HCT116 (cell line): ENCODE measurements at regions not wholly inside any gene's neighbourhood (a gene's known extent, or its start where the extent isn't known, plus 50 kb on each side); places are given as distances from the start of the nearest gene placed in this dataset.

Source experiments
- ATAC-seq: fragments of 200-7000 bp; cut with Tn5 transposase; 2 replicates; pipeline ENCODE4 v1.9.1; 2020; ENCODE audit warnings: mild to moderate bottlenecking, moderate library complexity
- BruUV-seq: library from RNA; stranded (reverse); fragments of 400-500 nt; replicated peaks from 2 replicates; lab custom pipeline; 2021; lab: Mats Ljungman, UMichigan
- CTCF ChIA-PET: fragments of 300-600 bp; sonication (Branson Sonifier 250); formaldehyde crosslinking; loops from one replicate; lab custom pipeline; 2021; ENCODE audit warnings: antibody characterized with exemption; lab: Charles Lee
- POLR2A ChIA-PET: fragments of 300-600, 350-600 bp; sonication (Branson Sonifier 250); formaldehyde crosslinking; loops from one replicate; lab custom pipeline; 2021; ENCODE audit warnings: antibody characterized with exemption; lab: Charles Lee
- RAD21 ChIA-PET, 2 experiments: fragments of 300-600 bp; sonication (Branson Sonifier 250); formaldehyde crosslinking; loops; one replicate each; lab custom pipeline; 2023; ENCODE audit warnings: low total read pairs in 2 of 2; ENCODE audit not compliant: uncharacterized antibody in 2 of 2, unreplicated experiment in 2 of 2, low non-redundant PET in 1 of 2; lab: Charles Lee
- DNase-seq: peaks from one replicate; pipeline ENCODE4 v3.0.0-alpha.2; 2010; ENCODE audit warnings: low read depth, low spot score
- H2AFZ ChIP-seq: fragments of 200-600 bp; shearing (Covaris generic), sonication (generic); 2 replicates; pipeline ENCODE4 v1.6.1; 2017; ENCODE audit warnings: low read depth, mixed run types, mixed read lengths, antibody characterized with exemption, low read length; ENCODE audit not compliant: poor library complexity, severe bottlenecking
- H3K27ac ChIP-seq: 2 replicates; pipeline ENCODE4 v1.5.1; 2012; ENCODE audit warnings: low read depth, low read length
- H3K27me3 ChIP-seq: fragments of 200-600 bp; sonication (generic); 2 replicates; pipeline ENCODE4 v1.6.1; 2016; ENCODE audit warnings: mixed run types, low read length, mixed read lengths; ENCODE audit not compliant: insufficient read depth
- H3K36me3 ChIP-seq, 2 experiments: fragments of 200-500 bp in 1 of 2; fragments of 200-600 bp in 1 of 2; sonication (Bioruptor generic) in 1 of 2; sonication (generic) in 1 of 2; 2 replicates each; pipeline versions ENCODE4 v1.5.1 to v1.6.1; 2014 to 2016; ENCODE audit warnings: low read length in 2 of 2, inconsistent platforms in 1 of 2, mixed read lengths in 1 of 2, mixed run types in 1 of 2; ENCODE audit not compliant: insufficient read depth in 2 of 2, control insufficient read depth in 1 of 2
- H3K4me1 ChIP-seq, 2 experiments: fragments of 200-600 bp in 1 of 2; sonication (generic) in 1 of 2; 2 replicates each; pipeline versions ENCODE4 v1.5.1 to v1.6.1; 2012 to 2017; ENCODE audit warnings: low read length in 2 of 2, inconsistent platforms in 1 of 2, mild to moderate bottlenecking in 1 of 2, mixed read lengths in 1 of 2, mixed run types in 1 of 2, moderate library complexity in 1 of 2; ENCODE audit not compliant: insufficient read depth in 2 of 2, control insufficient read depth in 1 of 2
- H3K4me2 ChIP-seq: fragments of 200-600 bp; sonication (generic); 2 replicates; pipeline ENCODE4 v1.6.1; 2017; ENCODE audit warnings: mixed run types, low read length, mixed read lengths
- H3K4me3 ChIP-seq, 2 experiments: fragments of 200-600 bp in 1 of 2; sonication (generic) in 1 of 2; replicated peaks in 1 of 2; 2 replicates each; pipeline ENCODE4 v1.5.1; 2011 to 2016; ENCODE audit warnings: low read length in 2 of 2, control low read depth in 1 of 2, low read depth in 1 of 2, mild to moderate bottlenecking in 1 of 2, mixed read lengths in 1 of 2, mixed run types in 1 of 2
- H3K79me2 ChIP-seq: fragments of 200-600 bp; sonication (generic); 2 replicates; pipeline ENCODE4 v1.6.1; 2017; ENCODE audit warnings: mild to moderate bottlenecking, mixed run types, low read length, moderate library complexity, mixed read lengths; ENCODE audit not compliant: insufficient read depth
- H3K9ac ChIP-seq: fragments of 200-600 bp; sonication (generic); 2 replicates; pipeline ENCODE4 v1.6.1; 2016; ENCODE audit warnings: low read length, mixed read lengths
- H3K9me2 ChIP-seq: fragments of 200-600 bp; sonication (generic), shearing (Covaris generic); 2 replicates; pipeline ENCODE4 v1.6.1; 2017; ENCODE audit warnings: mixed run types, mild to moderate bottlenecking, moderate library complexity; ENCODE audit not compliant: insufficient read depth
- H3K9me3 ChIP-seq, 2 experiments: fragments of 200-500 bp in 1 of 2; fragments of 200-600 bp in 1 of 2; sonication (Bioruptor generic) in 1 of 2; sonication (generic) in 1 of 2; 2 replicates each; pipeline ENCODE4 v1.6.1; 2014 to 2017; ENCODE audit warnings: low read length in 2 of 2, mixed read lengths in 2 of 2, inconsistent platforms in 1 of 2, low read depth in 1 of 2, mild to moderate bottlenecking in 1 of 2, mixed run types in 1 of 2, moderate library complexity in 1 of 2; ENCODE audit not compliant: control insufficient read depth in 1 of 2, insufficient read depth in 1 of 2
- H4K20me1 ChIP-seq: fragments of 200-600 bp; sonication (generic), shearing (Covaris generic); 2 replicates; pipeline ENCODE4 v1.6.1; 2017; ENCODE audit warnings: mixed run types, mild to moderate bottlenecking, moderate library complexity; ENCODE audit not compliant: insufficient read depth
- CBX3 ChIP-seq: IDR thresholded peaks from 2 replicates; pipeline ENCODE4 v1.6.1; 2012; ENCODE audit warnings: low read depth
- CEBPB ChIP-seq: IDR thresholded peaks from 2 replicates; pipeline ENCODE4 v1.6.1; 2012; ENCODE audit warnings: low read depth
- EGR1 ChIP-seq: IDR thresholded peaks from 2 replicates; pipeline ENCODE4 v1.6.1; 2012; ENCODE audit warnings: low read depth
- ELF1 ChIP-seq: IDR thresholded peaks from 2 replicates; pipeline ENCODE4 v1.6.1; 2012; ENCODE audit warnings: low read depth, borderline replicate concordance
- EZH2 ChIP-seq: fragments of 200-600 bp; sonication (generic); IDR thresholded peaks from 2 replicates; pipeline ENCODE4 v1.6.1; 2017; ENCODE audit warnings: antibody characterized with exemption, mixed run types
- EZH2phosphoT487 ChIP-seq: fragments of 200-600 bp; IDR thresholded peaks from 2 replicates; pipeline ENCODE4 v1.6.1; 2018; ENCODE audit warnings: antibody characterized with exemption, borderline replicate concordance
- FOSL1 ChIP-seq: IDR thresholded peaks from 2 replicates; pipeline ENCODE4 v1.6.1; 2012; ENCODE audit warnings: low read depth
- JUND ChIP-seq: IDR thresholded peaks from 2 replicates; pipeline ENCODE4 v1.6.1; 2012
- MAX ChIP-seq: IDR thresholded peaks from 2 replicates; pipeline ENCODE4 v1.6.1; 2012
- POLR2AphosphoS5 ChIP-seq: IDR thresholded peaks from 2 replicates; pipeline ENCODE4 v1.6.1; 2011; ENCODE audit warnings: mild to moderate bottlenecking, low read depth, low read length, moderate library complexity
- RAD21 ChIP-seq: IDR thresholded peaks from 2 replicates; pipeline ENCODE4 v1.6.1; 2012; ENCODE audit warnings: low read depth, mild to moderate bottlenecking
- SIN3A ChIP-seq: IDR thresholded peaks from 2 replicates; pipeline ENCODE4 v1.6.1; 2012; ENCODE audit warnings: low read depth
- SP1 ChIP-seq: IDR thresholded peaks from 2 replicates; pipeline ENCODE4 v1.6.1; 2012; ENCODE audit warnings: low read depth
- SRF ChIP-seq: IDR thresholded peaks from 2 replicates; pipeline ENCODE4 v1.6.1; 2012; ENCODE audit warnings: low read depth
- TCF7L2 ChIP-seq: IDR thresholded peaks from 2 replicates; pipeline ENCODE4 v1.7.0; 2011; ENCODE audit warnings: borderline replicate concordance, inconsistent platforms; ENCODE audit not compliant: insufficient read depth, insufficient read length; ENCODE audit errors: extremely low read depth
- YY1 ChIP-seq: IDR thresholded peaks from 2 replicates; pipeline ENCODE4 v1.6.1; 2011; ENCODE audit warnings: low read length, low read depth, moderate library complexity, mild to moderate bottlenecking; ENCODE audit not compliant: insufficient replicate concordance; ENCODE audit errors: extremely low read depth
- ZFX ChIP-seq: fragments of 450-650 bp; IDR thresholded peaks from 2 replicates; pipeline ENCODE4 v1.6.1; 2017
- ZNF274 ChIP-seq: fragments of 200-500 bp; sonication (Bioruptor generic); IDR thresholded peaks from 2 replicates; pipeline ENCODE4 v1.6.1; 2014; ENCODE audit warnings: mild to moderate bottlenecking, low read depth, low read length, inconsistent platforms
- intact Hi-C: fragments of 100-400 bp; cut with micrococcal nuclease; formaldehyde crosslinking; loops from 2 replicates; pipeline ENCODE4 v1.10.0; 2022
- TF ChIP-seq, protein P1 (sequence below): IDR thresholded peaks from 2 replicates; pipeline ENCODE4 v1.6.1; 2012; ENCODE audit warnings: low read depth
- TF ChIP-seq, protein P2 (sequence below): IDR thresholded peaks from 2 replicates; pipeline ENCODE4 v1.6.1; 2012

GRCh38 chr10:91349381-91349780, 60.8 kb upstream of the HECTD2 start:
- ChIA-PET CTCF (interaction anchor here (1.3 kb wide), 1 partner anchor 20 kb away, joined by 3 read pairs; no protein-coding TSS in a partner anchor), POLR2A (no interaction called here), RAD21 (no interaction called here)
- Histone ChIP-seq H3K4me1 (no peaks in the 10 kb centered on the region), H3K79me2 (no peaks in the 10 kb centered on the region), H3K9me3 (no peaks in the 10 kb centered on the region; a peak in 1 of 4 replicates), H3K27me3 (no peaks in the 10 kb centered on the region), H4K20me1 (no peaks in the 10 kb centered on the region), H3K9ac (no peak overlapping the region), H3K9me2 (no peaks in the 10 kb centered on the region; the same call in 1 of the 2 replicates), H3K36me3 (no peaks in the 10 kb centered on the region), H3K4me2 (no peak overlapping the region), H3K4me3 (no peak overlapping the region), H3K27ac (no peak overlapping the region), H2AFZ (no peak overlapping the region)
- no peak for DNase-seq
- no peak for ATAC-seq
- intact Hi-C loops, result no loop called here
- TF ChIP-seq CEBPB (no peak), ZNF274 (no peak), ZFX (no peak), MAX (no peak), SP1 (no peak), RAD21 (no peak), ELF1 (no peak), POLR2AphosphoS5 (no peak), EGR1 (no peak), SRF (no peak), JUND (no peak), EZH2phosphoT487 (no peak), YY1 (no peak), FOSL1 (no peak), EZH2 (no peak), SIN3A (no peak), TCF7L2 (no peak), CBX3 (no peak)
- TF ChIP-seq, protein P1, sequence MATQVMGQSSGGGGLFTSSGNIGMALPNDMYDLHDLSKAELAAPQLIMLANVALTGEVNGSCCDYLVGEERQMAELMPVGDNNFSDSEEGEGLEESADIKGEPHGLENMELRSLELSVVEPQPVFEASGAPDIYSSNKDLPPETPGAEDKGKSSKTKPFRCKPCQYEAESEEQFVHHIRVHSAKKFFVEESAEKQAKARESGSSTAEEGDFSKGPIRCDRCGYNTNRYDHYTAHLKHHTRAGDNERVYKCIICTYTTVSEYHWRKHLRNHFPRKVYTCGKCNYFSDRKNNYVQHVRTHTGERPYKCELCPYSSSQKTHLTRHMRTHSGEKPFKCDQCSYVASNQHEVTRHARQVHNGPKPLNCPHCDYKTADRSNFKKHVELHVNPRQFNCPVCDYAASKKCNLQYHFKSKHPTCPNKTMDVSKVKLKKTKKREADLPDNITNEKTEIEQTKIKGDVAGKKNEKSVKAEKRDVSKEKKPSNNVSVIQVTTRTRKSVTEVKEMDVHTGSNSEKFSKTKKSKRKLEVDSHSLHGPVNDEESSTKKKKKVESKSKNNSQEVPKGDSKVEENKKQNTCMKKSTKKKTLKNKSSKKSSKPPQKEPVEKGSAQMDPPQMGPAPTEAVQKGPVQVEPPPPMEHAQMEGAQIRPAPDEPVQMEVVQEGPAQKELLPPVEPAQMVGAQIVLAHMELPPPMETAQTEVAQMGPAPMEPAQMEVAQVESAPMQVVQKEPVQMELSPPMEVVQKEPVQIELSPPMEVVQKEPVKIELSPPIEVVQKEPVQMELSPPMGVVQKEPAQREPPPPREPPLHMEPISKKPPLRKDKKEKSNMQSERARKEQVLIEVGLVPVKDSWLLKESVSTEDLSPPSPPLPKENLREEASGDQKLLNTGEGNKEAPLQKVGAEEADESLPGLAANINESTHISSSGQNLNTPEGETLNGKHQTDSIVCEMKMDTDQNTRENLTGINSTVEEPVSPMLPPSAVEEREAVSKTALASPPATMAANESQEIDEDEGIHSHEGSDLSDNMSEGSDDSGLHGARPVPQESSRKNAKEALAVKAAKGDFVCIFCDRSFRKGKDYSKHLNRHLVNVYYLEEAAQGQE, result no peak
- TF ChIP-seq, protein P2, sequence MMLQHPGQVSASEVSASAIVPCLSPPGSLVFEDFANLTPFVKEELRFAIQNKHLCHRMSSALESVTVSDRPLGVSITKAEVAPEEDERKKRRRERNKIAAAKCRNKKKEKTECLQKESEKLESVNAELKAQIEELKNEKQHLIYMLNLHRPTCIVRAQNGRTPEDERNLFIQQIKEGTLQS, result no peak
- BruUV-seq, result no TSS peak
